Ishikawa (cell line): ENCODE measurements at regions not wholly inside any gene's neighbourhood (a gene's known extent, or its start where the extent isn't known, plus 50 kb on each side); places are given as distances from the start of the nearest gene placed in this dataset.
A peak's percentile ranks its signal among the peaks of the same experiment; 100 is the strongest.

Source experiments
- CEBPB ChIP-seq: IDR thresholded peaks from 2 replicates; pipeline ENCODE4 v1.6.1; 2012
- CREB1 ChIP-seq: IDR thresholded peaks from 2 replicates; pipeline ENCODE4 v1.6.1; 2012; ENCODE audit warnings: low read depth
- EGR1 ChIP-seq: IDR thresholded peaks from 2 replicates; pipeline ENCODE4 v1.6.1; 2012
- EP300 ChIP-seq: IDR thresholded peaks from 2 replicates; pipeline ENCODE4 v1.6.1; 2012; ENCODE audit warnings: borderline replicate concordance
- FOXM1 ChIP-seq: IDR thresholded peaks from 2 replicates; pipeline ENCODE4 v1.6.1; 2012; ENCODE audit warnings: low read depth, borderline replicate concordance
- NFIC ChIP-seq: IDR thresholded peaks from 2 replicates; pipeline ENCODE4 v1.6.1; 2012
- RAD21 ChIP-seq: IDR thresholded peaks from 2 replicates; pipeline ENCODE4 v1.6.1; 2012; ENCODE audit warnings: low read depth
- TAF1 ChIP-seq: IDR thresholded peaks from 2 replicates; pipeline ENCODE4 v1.6.1; 2012; ENCODE audit warnings: low read depth, mild to moderate bottlenecking
- TCF12 ChIP-seq: IDR thresholded peaks from 2 replicates; pipeline ENCODE4 v1.6.1; 2012; ENCODE audit warnings: low read depth
- TEAD4 ChIP-seq: IDR thresholded peaks from 2 replicates; pipeline ENCODE4 v1.6.1; 2012
- YY1 ChIP-seq: IDR thresholded peaks from 2 replicates; pipeline ENCODE4 v1.6.1; 2012; ENCODE audit warnings: low read depth
- ZBTB7A ChIP-seq: IDR thresholded peaks from 2 replicates; pipeline ENCODE4 v1.6.1; 2012; ENCODE audit warnings: low read depth
- TF ChIP-seq, protein P1 (sequence below): IDR thresholded peaks from 2 replicates; pipeline ENCODE4 v1.6.1; 2012
- TF ChIP-seq, protein P2 (sequence below): IDR thresholded peaks from 2 replicates; pipeline ENCODE4 v1.6.1; 2012; ENCODE audit warnings: low read depth, mild to moderate bottlenecking
- TF ChIP-seq, protein P3 (sequence below): IDR thresholded peaks from 2 replicates; pipeline ENCODE4 v1.6.1; 2012

DNA sequence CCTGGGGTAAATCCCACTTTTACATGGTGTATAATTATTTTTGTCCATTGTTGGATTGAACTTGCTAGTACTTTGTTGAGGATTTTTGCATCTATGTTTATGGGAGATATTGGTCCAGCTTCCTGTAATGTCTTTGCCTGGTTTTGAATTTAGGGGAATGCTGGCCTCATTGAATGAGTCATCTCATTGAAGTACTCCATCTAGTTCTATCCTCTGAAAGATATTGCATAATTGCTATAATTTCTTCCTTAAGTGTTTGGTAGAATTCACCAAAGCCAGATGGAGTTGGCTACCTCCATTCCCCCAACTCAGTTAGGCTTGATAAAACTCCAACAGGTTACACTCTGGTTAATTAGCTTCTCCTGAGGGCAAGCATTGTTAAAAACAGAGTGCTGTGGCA, 237.4 kb upstream of the TGFBR2 start:
- TF ChIP-seq CEBPB (0 out of 2 replicates have a peak, but pooled peaks have one; percentile 7), FOXM1 (no peak)

DNA sequence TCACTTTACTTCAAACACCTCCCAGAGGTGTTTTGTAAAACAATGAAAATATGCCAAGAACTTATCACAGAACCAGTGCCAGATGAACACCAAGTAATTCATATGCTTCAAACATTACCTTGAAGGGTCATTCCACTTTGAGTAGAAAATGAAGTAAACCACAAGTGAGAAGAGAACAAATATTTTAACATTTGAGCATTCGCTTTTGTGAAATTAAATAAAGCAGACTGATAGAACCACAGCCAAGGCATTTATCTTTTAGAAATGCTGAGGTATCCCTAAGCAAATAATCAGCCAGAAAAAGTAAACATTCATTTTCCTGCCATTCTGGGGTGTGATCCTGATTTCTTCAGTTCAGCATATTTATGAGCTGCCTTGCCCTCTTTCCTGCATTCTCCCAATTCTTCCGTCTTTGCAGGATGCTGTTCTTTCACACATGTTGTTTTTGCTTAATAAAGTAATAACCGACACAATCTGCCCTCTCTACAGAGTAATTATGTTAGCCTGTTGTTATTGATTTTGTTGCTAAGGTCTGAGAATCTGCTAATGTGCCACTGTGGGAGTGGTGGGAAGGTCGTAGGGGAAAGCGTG, 235.6 kb upstream of the TGFBR2 start:
- TF ChIP-seq FOXM1 (no peak), TEAD4 (no peak), NFIC (no peak), TCF12 (no peak), ZBTB7A (no peak), RAD21 (no peak), TAF1 (no peak)
- TF ChIP-seq, protein P1, sequence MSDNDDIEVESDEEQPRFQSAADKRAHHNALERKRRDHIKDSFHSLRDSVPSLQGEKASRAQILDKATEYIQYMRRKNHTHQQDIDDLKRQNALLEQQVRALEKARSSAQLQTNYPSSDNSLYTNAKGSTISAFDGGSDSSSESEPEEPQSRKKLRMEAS = no peak

DNA sequence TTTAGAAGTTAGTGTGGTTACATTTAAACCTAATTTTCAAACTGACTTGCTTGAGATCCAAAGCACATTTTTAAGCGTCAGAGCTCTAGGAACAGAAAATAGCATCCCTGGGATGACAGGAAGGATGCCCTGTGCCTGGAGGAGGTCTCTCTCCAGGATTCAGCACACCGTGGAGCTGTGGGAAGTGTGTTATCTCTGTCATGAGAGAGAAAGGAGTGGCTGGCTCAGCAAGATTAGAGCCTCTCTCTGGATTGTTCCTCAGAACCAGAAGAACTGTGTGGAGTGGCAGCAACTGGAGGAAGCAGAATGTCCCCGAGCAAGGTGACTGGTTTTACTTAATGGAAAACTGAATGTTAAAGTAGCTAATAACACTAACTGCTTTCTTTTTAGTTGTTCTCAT, 233.6 kb upstream of the TGFBR2 start:
- TF ChIP-seq, protein P2, sequence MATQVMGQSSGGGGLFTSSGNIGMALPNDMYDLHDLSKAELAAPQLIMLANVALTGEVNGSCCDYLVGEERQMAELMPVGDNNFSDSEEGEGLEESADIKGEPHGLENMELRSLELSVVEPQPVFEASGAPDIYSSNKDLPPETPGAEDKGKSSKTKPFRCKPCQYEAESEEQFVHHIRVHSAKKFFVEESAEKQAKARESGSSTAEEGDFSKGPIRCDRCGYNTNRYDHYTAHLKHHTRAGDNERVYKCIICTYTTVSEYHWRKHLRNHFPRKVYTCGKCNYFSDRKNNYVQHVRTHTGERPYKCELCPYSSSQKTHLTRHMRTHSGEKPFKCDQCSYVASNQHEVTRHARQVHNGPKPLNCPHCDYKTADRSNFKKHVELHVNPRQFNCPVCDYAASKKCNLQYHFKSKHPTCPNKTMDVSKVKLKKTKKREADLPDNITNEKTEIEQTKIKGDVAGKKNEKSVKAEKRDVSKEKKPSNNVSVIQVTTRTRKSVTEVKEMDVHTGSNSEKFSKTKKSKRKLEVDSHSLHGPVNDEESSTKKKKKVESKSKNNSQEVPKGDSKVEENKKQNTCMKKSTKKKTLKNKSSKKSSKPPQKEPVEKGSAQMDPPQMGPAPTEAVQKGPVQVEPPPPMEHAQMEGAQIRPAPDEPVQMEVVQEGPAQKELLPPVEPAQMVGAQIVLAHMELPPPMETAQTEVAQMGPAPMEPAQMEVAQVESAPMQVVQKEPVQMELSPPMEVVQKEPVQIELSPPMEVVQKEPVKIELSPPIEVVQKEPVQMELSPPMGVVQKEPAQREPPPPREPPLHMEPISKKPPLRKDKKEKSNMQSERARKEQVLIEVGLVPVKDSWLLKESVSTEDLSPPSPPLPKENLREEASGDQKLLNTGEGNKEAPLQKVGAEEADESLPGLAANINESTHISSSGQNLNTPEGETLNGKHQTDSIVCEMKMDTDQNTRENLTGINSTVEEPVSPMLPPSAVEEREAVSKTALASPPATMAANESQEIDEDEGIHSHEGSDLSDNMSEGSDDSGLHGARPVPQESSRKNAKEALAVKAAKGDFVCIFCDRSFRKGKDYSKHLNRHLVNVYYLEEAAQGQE = no peak
- TF ChIP-seq RAD21 (no peak), NFIC (no peak), EP300 (no peak), TEAD4 (no peak), CEBPB (no peak), TAF1 (no peak), FOXM1 (no peak), CREB1 (no peak), YY1 (no peak), EGR1 (no peak), TCF12 (no peak), ZBTB7A (no peak)
- TF ChIP-seq, protein P3, sequence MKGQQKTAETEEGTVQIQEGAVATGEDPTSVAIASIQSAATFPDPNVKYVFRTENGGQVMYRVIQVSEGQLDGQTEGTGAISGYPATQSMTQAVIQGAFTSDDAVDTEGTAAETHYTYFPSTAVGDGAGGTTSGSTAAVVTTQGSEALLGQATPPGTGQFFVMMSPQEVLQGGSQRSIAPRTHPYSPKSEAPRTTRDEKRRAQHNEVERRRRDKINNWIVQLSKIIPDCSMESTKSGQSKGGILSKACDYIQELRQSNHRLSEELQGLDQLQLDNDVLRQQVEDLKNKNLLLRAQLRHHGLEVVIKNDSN = no peak
- TF ChIP-seq, protein P1 = no peak

DNA sequence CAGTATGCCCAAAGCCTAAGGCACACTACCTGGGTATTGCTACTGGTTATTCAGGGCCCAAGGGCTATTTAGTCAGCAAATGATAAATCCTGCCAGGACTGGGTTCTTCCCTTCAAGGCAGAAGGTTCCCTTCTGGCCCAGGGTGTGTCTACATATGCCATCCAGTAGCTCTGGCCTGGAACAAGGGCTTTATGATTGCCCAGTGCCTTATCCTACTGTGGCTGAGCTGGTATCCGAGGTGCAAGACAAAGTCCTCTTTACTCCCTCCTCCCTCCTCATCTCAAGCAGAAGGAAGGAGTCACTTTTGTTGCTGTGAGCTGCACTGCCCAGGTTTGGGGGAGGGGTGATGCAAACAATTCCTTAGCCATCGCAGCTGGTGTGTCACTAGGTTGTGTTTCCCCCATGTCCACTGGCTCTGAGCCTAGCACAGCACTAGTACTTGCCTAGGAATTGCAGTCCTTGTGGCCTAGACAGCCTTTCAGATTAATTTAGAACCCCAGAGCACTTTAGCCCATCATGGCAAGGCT, 221.8 kb upstream of the TGFBR2 start:
- TF ChIP-seq TEAD4 (no peak), EGR1 (no peak), ZBTB7A (no peak), NFIC (no peak), YY1 (no peak)
- TF ChIP-seq, protein P2 = no peak

DNA sequence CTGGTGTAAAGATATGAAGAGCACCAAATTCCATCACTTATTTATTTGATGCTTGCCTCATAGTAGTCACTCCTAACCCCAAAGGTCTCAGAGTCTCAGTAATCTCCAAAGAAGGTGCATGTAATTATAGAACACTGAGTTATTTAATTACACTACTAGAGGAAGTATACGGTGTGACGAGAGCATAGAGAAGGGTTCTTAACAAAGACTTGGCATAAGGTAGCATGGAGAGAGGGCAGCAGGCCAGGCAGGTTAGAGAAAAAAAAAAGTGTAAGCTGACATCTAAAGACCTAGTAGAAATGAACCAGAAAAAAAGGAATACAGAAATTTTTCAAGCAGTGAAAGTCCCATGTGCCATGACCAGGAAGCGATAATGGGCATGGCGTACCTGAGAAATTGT, 213.3 kb upstream of the TGFBR2 start:
- TF ChIP-seq RAD21 (no peak), FOXM1 (no peak), YY1 (no peak)
- TF ChIP-seq, protein P1 = no peak

DNA sequence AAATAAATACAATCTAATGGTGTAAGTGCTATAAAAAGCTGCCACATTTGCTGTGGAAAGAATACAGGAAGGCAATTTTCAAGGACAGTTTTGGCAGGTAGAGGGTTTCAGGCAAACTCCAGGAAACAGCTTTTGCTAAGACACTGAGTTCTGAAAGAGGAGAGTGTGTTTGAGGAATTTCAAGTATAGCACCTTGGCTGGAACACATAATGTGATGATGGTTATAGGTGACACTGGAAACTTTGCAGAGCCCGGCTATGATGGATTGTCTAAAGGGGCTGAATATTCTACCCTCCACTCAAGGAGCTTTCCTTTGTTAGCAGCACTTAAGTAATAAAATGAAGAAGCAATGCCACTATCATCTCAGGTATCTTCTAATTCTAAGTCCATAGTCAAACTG, 209.4 kb upstream of the TGFBR2 start:
- TF ChIP-seq FOXM1 (no peak), TAF1 (no peak), EGR1 (no peak), CEBPB (no peak), ZBTB7A (no peak), EP300 (no peak), NFIC (no peak)

DNA sequence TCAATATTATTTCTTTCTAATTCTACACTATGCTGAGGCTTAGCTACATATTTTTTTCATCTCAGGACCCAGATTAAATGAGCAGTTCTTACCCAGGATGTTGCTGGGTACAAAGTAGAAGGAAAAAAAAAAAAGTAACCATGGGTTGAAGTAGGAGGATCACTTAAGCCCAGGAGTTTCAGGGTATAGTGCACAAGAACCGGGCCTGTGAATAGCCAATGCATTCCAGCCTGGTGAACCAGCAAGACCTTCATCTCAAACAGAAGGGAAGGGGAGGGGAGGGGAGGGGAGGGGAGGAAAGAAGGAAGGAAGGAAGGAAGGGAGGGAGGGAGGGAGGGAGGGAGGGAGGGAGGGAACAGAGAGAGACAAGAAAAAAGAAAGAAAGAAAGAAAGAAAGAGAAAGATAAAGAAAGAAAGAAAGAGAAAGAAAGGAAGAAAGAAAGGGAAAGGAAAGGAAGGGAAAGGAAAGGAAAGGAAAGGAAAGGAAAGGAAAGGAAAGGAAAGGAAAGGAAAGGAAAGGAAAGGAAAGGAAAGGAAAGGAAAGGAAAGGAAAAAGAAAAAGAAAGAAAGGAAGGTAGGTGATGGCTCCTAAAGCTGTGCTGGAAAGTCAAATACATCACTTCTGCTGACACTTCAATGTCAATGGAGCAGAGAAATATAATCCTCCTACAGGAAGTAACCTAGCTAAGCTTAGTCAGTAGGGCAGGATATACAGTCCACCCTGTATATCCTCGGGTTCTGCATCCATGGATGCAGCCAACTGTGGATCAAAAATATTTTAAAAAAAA, 206.8 kb upstream of the TGFBR2 start:
- no peak for TF ChIP-seq FOXM1
- no peak for TF ChIP-seq EGR1
- no peak for TF ChIP-seq TCF12
- TF ChIP-seq TAF1 = no peak
- TF ChIP-seq, protein P2 = no peak
- TF ChIP-seq, protein P1 = no peak
- TF ChIP-seq CEBPB = no peak
- TF ChIP-seq ZBTB7A = no peak
- TF ChIP-seq TEAD4 = no peak
- TF ChIP-seq RAD21 = no peak
- no peak for TF ChIP-seq YY1
- TF ChIP-seq, protein P3 = no peak
